ENCODE measurements at regions not wholly inside any gene's neighbourhood (a gene's known extent, or its start where the extent isn't known, plus 50 kb on each side); places are given as distances from the start of the nearest gene placed in this dataset.

DNA sequence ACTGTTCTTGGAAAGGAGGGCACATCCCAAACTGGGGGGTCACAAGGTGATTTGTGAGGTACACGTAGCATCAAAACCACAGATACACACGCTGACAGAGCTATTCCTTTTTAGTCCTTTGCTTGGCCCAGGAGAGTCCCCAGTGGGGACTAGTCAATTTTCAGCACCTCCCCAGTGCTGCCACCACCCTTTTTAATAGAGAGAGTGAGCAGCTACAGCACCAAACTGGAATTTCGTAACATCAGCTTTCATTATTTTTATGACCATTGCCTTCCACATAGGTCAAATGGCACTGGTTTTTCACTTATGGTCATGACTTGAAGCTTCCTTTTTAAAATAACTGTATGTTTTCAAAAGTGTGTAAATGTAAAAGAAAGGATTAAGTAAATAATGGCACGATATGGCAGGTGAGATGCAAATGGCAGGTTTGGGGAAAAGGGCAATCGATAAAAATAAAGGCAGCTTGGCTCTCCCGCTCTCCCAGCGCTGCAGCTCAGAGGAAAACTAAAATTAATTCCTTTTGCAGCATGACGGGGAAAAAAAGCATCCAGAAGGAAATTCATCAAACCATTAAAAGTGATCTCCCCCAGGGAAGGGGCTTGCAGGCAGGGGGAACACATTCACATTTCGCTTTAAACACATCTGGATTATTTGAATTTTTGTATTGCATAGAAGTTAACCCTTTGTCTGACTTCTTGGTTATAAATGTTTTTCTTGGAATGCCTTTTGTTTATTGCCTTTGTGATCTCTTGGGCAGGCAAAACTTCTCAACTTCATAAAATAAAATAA is 95.2 kb downstream of the ANKRD60 start:
- intact Hi-C loops (cut with micrococcal nuclease): no loop called here
- Histone ChIP-seq H3K36me3 (ENCODE audit: control insufficient read depth in 1 of 2, insufficient read depth in 2 of 2, low read length in 2 of 2) (no peaks in the 10 kb centered on the region), H3K27me3 (ENCODE audit: insufficient read depth, low read length) (peaks cover 88% of the 10 kb centered on the region), H3K27ac (ENCODE audit: low read depth, low read length) (no peak overlapping the region), H3K4me2 (ENCODE audit: low read length) (no peak overlapping the region), H2AFZ (ENCODE audit: low read depth, low read length, poor library complexity, severe bottlenecking) (no peak overlapping the region), H3K4me1 (ENCODE audit: control insufficient read depth in 1 of 2, insufficient read depth in 2 of 2, low read length in 2 of 2) (peaks cover 9 to 10% of the 10 kb centered on the region in 2 experiments), H3K9ac (ENCODE audit: low read length) (no peak overlapping the region), H4K20me1 (ENCODE audit: insufficient read depth) (no peaks in the 10 kb centered on the region; the same call in 1 of the 2 replicates), H3K79me2 (ENCODE audit: insufficient read depth, low read length) (no peaks in the 10 kb centered on the region), H3K9me3 (ENCODE audit: control insufficient read depth in 1 of 2, insufficient read depth in 1 of 2, low read depth in 1 of 2, low read length in 2 of 2) (no peaks in the 10 kb centered on the region), H3K4me3 (replicated peaks in 1 of 2; ENCODE audit: low read depth in 1 of 2, low read length in 2 of 2) (no peak overlapping the region), H3K9me2 (ENCODE audit: insufficient read depth) (no peaks in the 10 kb centered on the region)
- no peak for TF ChIP-seq SRF (IDR thresholded peaks at IDR 0.05; ENCODE audit: low read depth)
- TF ChIP-seq, protein P1, sequence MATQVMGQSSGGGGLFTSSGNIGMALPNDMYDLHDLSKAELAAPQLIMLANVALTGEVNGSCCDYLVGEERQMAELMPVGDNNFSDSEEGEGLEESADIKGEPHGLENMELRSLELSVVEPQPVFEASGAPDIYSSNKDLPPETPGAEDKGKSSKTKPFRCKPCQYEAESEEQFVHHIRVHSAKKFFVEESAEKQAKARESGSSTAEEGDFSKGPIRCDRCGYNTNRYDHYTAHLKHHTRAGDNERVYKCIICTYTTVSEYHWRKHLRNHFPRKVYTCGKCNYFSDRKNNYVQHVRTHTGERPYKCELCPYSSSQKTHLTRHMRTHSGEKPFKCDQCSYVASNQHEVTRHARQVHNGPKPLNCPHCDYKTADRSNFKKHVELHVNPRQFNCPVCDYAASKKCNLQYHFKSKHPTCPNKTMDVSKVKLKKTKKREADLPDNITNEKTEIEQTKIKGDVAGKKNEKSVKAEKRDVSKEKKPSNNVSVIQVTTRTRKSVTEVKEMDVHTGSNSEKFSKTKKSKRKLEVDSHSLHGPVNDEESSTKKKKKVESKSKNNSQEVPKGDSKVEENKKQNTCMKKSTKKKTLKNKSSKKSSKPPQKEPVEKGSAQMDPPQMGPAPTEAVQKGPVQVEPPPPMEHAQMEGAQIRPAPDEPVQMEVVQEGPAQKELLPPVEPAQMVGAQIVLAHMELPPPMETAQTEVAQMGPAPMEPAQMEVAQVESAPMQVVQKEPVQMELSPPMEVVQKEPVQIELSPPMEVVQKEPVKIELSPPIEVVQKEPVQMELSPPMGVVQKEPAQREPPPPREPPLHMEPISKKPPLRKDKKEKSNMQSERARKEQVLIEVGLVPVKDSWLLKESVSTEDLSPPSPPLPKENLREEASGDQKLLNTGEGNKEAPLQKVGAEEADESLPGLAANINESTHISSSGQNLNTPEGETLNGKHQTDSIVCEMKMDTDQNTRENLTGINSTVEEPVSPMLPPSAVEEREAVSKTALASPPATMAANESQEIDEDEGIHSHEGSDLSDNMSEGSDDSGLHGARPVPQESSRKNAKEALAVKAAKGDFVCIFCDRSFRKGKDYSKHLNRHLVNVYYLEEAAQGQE (IDR thresholded peaks at IDR 0.05; ENCODE audit: low read depth): no peak
- TF ChIP-seq SIN3A (IDR thresholded peaks at IDR 0.05; ENCODE audit: low read depth): no peak
- TF ChIP-seq TCF7L2 (IDR thresholded peaks at IDR 0.05; ENCODE audit: borderline replicate concordance, extremely low read depth, insufficient read depth, insufficient read length): no peak
- TF ChIP-seq, protein P2, sequence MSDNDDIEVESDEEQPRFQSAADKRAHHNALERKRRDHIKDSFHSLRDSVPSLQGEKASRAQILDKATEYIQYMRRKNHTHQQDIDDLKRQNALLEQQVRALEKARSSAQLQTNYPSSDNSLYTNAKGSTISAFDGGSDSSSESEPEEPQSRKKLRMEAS (IDR thresholded peaks at IDR 0.05): no peak
- TF ChIP-seq, protein P3, sequence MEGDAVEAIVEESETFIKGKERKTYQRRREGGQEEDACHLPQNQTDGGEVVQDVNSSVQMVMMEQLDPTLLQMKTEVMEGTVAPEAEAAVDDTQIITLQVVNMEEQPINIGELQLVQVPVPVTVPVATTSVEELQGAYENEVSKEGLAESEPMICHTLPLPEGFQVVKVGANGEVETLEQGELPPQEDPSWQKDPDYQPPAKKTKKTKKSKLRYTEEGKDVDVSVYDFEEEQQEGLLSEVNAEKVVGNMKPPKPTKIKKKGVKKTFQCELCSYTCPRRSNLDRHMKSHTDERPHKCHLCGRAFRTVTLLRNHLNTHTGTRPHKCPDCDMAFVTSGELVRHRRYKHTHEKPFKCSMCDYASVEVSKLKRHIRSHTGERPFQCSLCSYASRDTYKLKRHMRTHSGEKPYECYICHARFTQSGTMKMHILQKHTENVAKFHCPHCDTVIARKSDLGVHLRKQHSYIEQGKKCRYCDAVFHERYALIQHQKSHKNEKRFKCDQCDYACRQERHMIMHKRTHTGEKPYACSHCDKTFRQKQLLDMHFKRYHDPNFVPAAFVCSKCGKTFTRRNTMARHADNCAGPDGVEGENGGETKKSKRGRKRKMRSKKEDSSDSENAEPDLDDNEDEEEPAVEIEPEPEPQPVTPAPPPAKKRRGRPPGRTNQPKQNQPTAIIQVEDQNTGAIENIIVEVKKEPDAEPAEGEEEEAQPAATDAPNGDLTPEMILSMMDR (IDR thresholded peaks at IDR 0.05 in 2 of 3, conservative IDR thresholded peaks at IDR 0.05 in 1 of 3; ENCODE audit: borderline replicate concordance in 1 of 3, insufficient read depth in 1 of 3, low read depth in 2 of 3, low read length in 2 of 3): no peak
- TF ChIP-seq FOSL1 (IDR thresholded peaks at IDR 0.05; ENCODE audit: low read depth): no peak
- TF ChIP-seq CBX3 (IDR thresholded peaks at IDR 0.05; ENCODE audit: low read depth): no peak
- TF ChIP-seq SP1 (IDR thresholded peaks at IDR 0.05; ENCODE audit: low read depth): no peak
- no peak for TF ChIP-seq ELF1 (IDR thresholded peaks at IDR 0.05; ENCODE audit: borderline replicate concordance, low read depth)
- TF ChIP-seq, protein P4, sequence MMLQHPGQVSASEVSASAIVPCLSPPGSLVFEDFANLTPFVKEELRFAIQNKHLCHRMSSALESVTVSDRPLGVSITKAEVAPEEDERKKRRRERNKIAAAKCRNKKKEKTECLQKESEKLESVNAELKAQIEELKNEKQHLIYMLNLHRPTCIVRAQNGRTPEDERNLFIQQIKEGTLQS (IDR thresholded peaks at IDR 0.05): no peak
- TF ChIP-seq ZNF274 (IDR thresholded peaks at IDR 0.05; ENCODE audit: low read depth, low read length): no peak
- no peak for TF ChIP-seq EZH2phosphoT487 (IDR thresholded peaks at IDR 0.05; ENCODE audit: borderline replicate concordance)
- TF ChIP-seq POLR2AphosphoS5 (IDR thresholded peaks at IDR 0.05; ENCODE audit: low read depth, low read length): no peak
- no peak for TF ChIP-seq POLR2A (IDR thresholded peaks at IDR 0.05; ENCODE audit: borderline replicate concordance, extremely low read depth, insufficient read depth, insufficient read length)
- no peak for TF ChIP-seq EGR1 (IDR thresholded peaks at IDR 0.05; ENCODE audit: low read depth)
- TF ChIP-seq, protein P5, sequence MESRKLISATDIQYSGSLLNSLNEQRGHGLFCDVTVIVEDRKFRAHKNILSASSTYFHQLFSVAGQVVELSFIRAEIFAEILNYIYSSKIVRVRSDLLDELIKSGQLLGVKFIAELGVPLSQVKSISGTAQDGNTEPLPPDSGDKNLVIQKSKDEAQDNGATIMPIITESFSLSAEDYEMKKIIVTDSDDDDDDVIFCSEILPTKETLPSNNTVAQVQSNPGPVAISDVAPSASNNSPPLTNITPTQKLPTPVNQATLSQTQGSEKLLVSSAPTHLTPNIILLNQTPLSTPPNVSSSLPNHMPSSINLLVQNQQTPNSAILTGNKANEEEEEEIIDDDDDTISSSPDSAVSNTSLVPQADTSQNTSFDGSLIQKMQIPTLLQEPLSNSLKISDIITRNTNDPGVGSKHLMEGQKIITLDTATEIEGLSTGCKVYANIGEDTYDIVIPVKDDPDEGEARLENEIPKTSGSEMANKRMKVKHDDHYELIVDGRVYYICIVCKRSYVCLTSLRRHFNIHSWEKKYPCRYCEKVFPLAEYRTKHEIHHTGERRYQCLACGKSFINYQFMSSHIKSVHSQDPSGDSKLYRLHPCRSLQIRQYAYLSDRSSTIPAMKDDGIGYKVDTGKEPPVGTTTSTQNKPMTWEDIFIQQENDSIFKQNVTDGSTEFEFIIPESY (IDR thresholded peaks at IDR 0.05; ENCODE audit: extremely low read depth, insufficient replicate concordance, low read length): no peak
- POLR2A ChIA-PET: no interaction called here
- no peak for ATAC-seq
- CTCF ChIA-PET: no interaction called here
- no peak for DNase-seq (ENCODE audit: low read depth, low spot score)
- RAD21 ChIA-PET (ENCODE audit: low non-redundant PET in 1 of 2, low total read pairs in 2 of 2, uncharacterized antibody in 2 of 2, unreplicated experiment in 2 of 2): no interaction called here
- no TSS peak for BruUV-seq (replicated peaks)

All from HCT116 (cell line).